K562 (cell line): ENCODE measurements at regions not wholly inside any gene's neighbourhood (a gene's known extent, or its start where the extent isn't known, plus 50 kb on each side); places are given as distances from the start of the nearest gene placed in this dataset.

Experiments
- BRF1 ChIP-seq: IDR thresholded peaks from 3 replicates; pipeline ENCODE4 v1.6.1; 2011; ENCODE audit warnings: borderline replicate concordance, mild to moderate bottlenecking; ENCODE audit not compliant: insufficient read length; ENCODE audit errors: extremely low read depth
- NBN ChIP-seq: fragments of 450-650 bp; IDR thresholded peaks from 2 replicates; pipeline ENCODE4 v1.6.1; 2016; ENCODE audit warnings: low read depth, mild to moderate bottlenecking

DNA sequence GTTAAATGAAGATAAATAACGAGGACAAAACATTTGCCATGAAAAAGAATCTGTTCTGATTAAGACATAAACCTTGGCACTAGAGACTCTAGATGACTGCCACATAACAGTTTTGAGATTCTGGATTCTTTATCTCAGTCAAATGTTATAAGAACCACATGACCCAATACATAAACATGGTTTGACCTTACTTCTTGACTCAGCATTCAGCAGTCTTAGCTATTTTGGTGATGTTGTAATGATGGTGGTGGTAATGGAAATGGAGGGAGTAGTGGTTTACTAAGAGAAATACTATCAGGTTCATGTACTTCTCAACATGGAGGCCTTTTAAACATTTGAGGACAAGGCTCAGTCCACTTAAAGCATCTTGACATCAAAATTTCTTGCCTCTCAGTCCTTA lies 925.4 kb downstream of the CDH11 start:
- no peak for TF ChIP-seq BRF1
- TF ChIP-seq NBN = no peak
